AG09309 (cell line): ENCODE measurements at regions not wholly inside any gene's neighbourhood (a gene's known extent, or its start where the extent isn't known, plus 50 kb on each side); places are given as distances from the start of the nearest gene placed in this dataset.

Source experiments
- DNase-seq: peaks from one replicate; pipeline ENCODE4 v3.0.0-alpha.2; 2010; ENCODE audit warnings: low read depth
- H3K4me3 ChIP-seq: 2 replicates; pipeline ENCODE4 v1.5.1; 2011; ENCODE audit warnings: mild to moderate bottlenecking, low read depth, low read length, moderate library complexity; ENCODE audit not compliant: control insufficient read depth
- CTCF ChIP-seq: IDR thresholded peaks from 2 replicates; pipeline ENCODE4 v1.5.1; 2011; ENCODE audit warnings: mild to moderate bottlenecking, low read depth, low read length, inconsistent platforms; ENCODE audit not compliant: insufficient read depth, control insufficient read depth; ENCODE audit errors: missing control alignments

- TF ChIP-seq CTCF, result no peak
- no peak for DNase-seq
- H3K4me3 ChIP-seq, result no peak overlapping the region
Observed at GRCh38 chr6:103456652-103457051, 1403.1 kb downstream of the HACE1 start.

- no peak overlapping the region for H3K4me3 ChIP-seq
- no peak for DNase-seq
- no peak for TF ChIP-seq CTCF
Observed at GRCh38 chr6:103455275-103455674, 1404.4 kb downstream of the HACE1 start.

GRCh38 chr6:103409475-103409874, 1450.2 kb downstream of the HACE1 start:
- no peak overlapping the region for H3K4me3 ChIP-seq
- DNase-seq, result no peak
- no peak for TF ChIP-seq CTCF

- no peak for TF ChIP-seq CTCF
- no peak for DNase-seq
- no peak overlapping the region for H3K4me3 ChIP-seq
Observed at GRCh38 chr6:103405321-103405720, 1454.4 kb downstream of the HACE1 start.

- no peak for TF ChIP-seq CTCF
- H3K4me3 ChIP-seq, result no peak overlapping the region
- DNase-seq, result no peak
Observed at GRCh38 chr6:103404799-103405198, 1454.9 kb downstream of the HACE1 start.

GRCh38 chr6:103396768-103397167, 1463.0 kb downstream of the HACE1 start:
- no peak for DNase-seq
- H3K4me3 ChIP-seq, result no peak overlapping the region
- TF ChIP-seq CTCF, result no peak

GRCh38 chr6:103379272-103379671, 1480.4 kb downstream of the HACE1 start:
- no peak overlapping the region for H3K4me3 ChIP-seq
- no peak for TF ChIP-seq CTCF
- no peak for DNase-seq
